ENCODE measurements at regions not wholly inside any gene's neighbourhood (a gene's known extent, or its start where the extent isn't known, plus 50 kb on each side); places are given as distances from the start of the nearest gene placed in this dataset.

GRCh38 chr5:158485604-158486081 lies 614.1 kb downstream of the EBF1 start:
- no peak overlapping the region for H3K4me3 Mint-ChIP-seq

DNA sequence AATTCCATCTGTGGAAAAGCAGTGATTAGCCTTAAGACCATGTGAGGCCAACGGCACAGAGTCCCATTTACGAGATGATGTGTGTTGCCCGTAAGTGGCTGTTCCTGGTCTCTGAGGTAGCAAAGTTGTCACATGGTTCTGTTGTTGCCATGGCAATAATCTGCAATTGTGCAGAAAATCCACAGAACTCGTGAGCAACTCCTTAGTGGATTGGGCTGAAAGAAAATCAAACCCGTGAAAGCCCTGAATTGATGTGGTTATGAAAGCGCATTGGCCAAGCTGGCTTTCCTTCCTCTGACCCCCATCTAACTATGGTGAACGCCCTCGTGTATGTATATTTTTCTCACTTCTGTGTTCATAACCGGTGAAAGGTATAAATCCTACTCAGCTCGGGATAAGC lies 614.7 kb downstream of the EBF1 start:
- 95 to 100% methylated on average over 6 to 10 of the region's 10 CpGs for WGBS, 2 experiments (ENCODE audit: insufficient coverage in 1 of 2, insufficient read length in 1 of 2)
- TF ChIP-seq, protein P1, sequence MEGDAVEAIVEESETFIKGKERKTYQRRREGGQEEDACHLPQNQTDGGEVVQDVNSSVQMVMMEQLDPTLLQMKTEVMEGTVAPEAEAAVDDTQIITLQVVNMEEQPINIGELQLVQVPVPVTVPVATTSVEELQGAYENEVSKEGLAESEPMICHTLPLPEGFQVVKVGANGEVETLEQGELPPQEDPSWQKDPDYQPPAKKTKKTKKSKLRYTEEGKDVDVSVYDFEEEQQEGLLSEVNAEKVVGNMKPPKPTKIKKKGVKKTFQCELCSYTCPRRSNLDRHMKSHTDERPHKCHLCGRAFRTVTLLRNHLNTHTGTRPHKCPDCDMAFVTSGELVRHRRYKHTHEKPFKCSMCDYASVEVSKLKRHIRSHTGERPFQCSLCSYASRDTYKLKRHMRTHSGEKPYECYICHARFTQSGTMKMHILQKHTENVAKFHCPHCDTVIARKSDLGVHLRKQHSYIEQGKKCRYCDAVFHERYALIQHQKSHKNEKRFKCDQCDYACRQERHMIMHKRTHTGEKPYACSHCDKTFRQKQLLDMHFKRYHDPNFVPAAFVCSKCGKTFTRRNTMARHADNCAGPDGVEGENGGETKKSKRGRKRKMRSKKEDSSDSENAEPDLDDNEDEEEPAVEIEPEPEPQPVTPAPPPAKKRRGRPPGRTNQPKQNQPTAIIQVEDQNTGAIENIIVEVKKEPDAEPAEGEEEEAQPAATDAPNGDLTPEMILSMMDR (conservative IDR thresholded peaks at IDR 0.05): no peak
- Mint-ChIP-seq H3K27me3 (ENCODE audit: insufficient read depth) (peaks cover 3% of the 10 kb centered on the region), H3K4me3 (no peak overlapping the region), H3K9me3 (no peaks in the 10 kb centered on the region), H3K27ac (no peak overlapping the region), H3K36me3 (ENCODE audit: low read depth) (no peaks in the 10 kb centered on the region), H3K4me1 (peaks cover 13% of the 10 kb centered on the region)
- Histone ChIP-seq H3K27me3 (ENCODE audit: control insufficient read depth, insufficient read depth, low read length, poor library complexity, severe bottlenecking) (no peaks in the 10 kb centered on the region), H3K4me1 (ENCODE audit: control insufficient read depth, insufficient read depth, low read length) (no peaks in the 10 kb centered on the region), H3K36me3 (ENCODE audit: control insufficient read depth, insufficient read depth, low read length) (no peaks in the 10 kb centered on the region), H3K9ac (ENCODE audit: extremely low read depth, low read length, poor library complexity, severe bottlenecking) (no peak overlapping the region), H3K27ac (ENCODE audit: low read depth, low read length) (no peak overlapping the region), H3K9me3 (ENCODE audit: control insufficient read depth, low read length) (no peaks in the 10 kb centered on the region), H3K4me3 (ENCODE audit: low read length) (no peak overlapping the region)
- DNase-seq: no peak

More at GRCh38 chr5:158485604-158486081, 614.1 kb downstream of the EBF1 start:
- Histone ChIP-seq H3K27me3 (ENCODE audit: control insufficient read depth, insufficient read depth, low read length, poor library complexity, severe bottlenecking) (no peaks in the 10 kb centered on the region), H3K36me3 (ENCODE audit: control insufficient read depth, insufficient read depth, low read length) (no peaks in the 10 kb centered on the region), H3K9me3 (ENCODE audit: control insufficient read depth, low read length) (no peaks in the 10 kb centered on the region), H3K9ac (ENCODE audit: extremely low read depth, low read length, poor library complexity, severe bottlenecking) (no peak overlapping the region), H3K27ac (ENCODE audit: low read depth, low read length) (no peak overlapping the region), H3K4me3 (ENCODE audit: low read length) (no peak overlapping the region), H3K4me1 (ENCODE audit: control insufficient read depth, insufficient read depth, low read length) (no peaks in the 10 kb centered on the region)
- no peak overlapping the region for H3K27ac Mint-ChIP-seq
- H3K9me3 Mint-ChIP-seq: no peaks in the 10 kb centered on the region
- no peaks in the 10 kb centered on the region for H3K36me3 Mint-ChIP-seq (ENCODE audit: low read depth)
- WGBS, 2 experiments (ENCODE audit: insufficient coverage in 1 of 2, insufficient read length in 1 of 2): 85 to 91% methylated on average over 2 to 6 of the region's 6 CpGs
- H3K27me3 Mint-ChIP-seq (ENCODE audit: insufficient read depth): peaks cover 3% of the 10 kb centered on the region
- H3K4me1 Mint-ChIP-seq: peaks cover 14% of the 10 kb centered on the region
- TF ChIP-seq, protein P1 (conservative IDR thresholded peaks at IDR 0.05): no peak
- no peak for DNase-seq

DNA sequence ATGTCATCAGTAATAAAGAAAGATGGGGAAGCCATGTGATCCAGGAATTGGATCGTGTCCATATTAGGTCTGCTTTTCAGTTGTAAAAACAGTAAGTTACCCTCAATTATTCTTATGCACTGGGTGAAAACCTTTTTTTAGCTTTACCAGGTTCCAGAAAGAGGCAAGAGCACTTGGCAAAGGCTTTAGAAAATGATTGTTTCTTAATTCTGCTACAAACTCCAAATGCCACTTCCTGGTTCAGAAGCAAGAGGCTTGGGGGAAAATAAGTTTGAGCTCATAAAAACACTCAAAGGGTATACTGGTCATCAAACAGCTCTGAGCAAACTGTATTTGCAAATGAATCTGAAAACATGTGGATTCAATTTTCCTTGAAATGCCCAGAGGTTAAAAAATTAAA lies 615.6 kb downstream of the EBF1 start:
- H3K9ac ChIP-seq (ENCODE audit: extremely low read depth, low read length, poor library complexity, severe bottlenecking): no peak overlapping the region
- no peak for DNase-seq
- H3K27ac ChIP-seq (ENCODE audit: low read depth, low read length): no peak overlapping the region
- H3K4me3 Mint-ChIP-seq: no peak overlapping the region
- TF ChIP-seq, protein P1 (conservative IDR thresholded peaks at IDR 0.05): no peak
- H3K36me3 ChIP-seq (ENCODE audit: control insufficient read depth, insufficient read depth, low read length): no peaks in the 10 kb centered on the region
- H3K27ac Mint-ChIP-seq: no peak overlapping the region
- H3K27me3 ChIP-seq (ENCODE audit: control insufficient read depth, insufficient read depth, low read length, poor library complexity, severe bottlenecking): no peaks in the 10 kb centered on the region
- H3K27me3 Mint-ChIP-seq (ENCODE audit: insufficient read depth): peaks cover 3% of the 10 kb centered on the region
- no peaks in the 10 kb centered on the region for H3K36me3 Mint-ChIP-seq (ENCODE audit: low read depth)
- no peaks in the 10 kb centered on the region for H3K4me1 ChIP-seq (ENCODE audit: control insufficient read depth, insufficient read depth, low read length)
- WGBS, 2 experiments (ENCODE audit: insufficient coverage in 1 of 2, insufficient read length in 1 of 2): 94 to 100% methylated on average over 1 of the region's 1 CpG
- H3K9me3 ChIP-seq (ENCODE audit: control insufficient read depth, low read length): no peaks in the 10 kb centered on the region
- H3K4me1 Mint-ChIP-seq: peaks cover 13% of the 10 kb centered on the region
- H3K4me3 ChIP-seq (ENCODE audit: low read length): no peak overlapping the region
- no peaks in the 10 kb centered on the region for H3K9me3 Mint-ChIP-seq

Measured in endodermal cell (in vitro differentiated cells).